ENCODE measurements at regions not wholly inside any gene's neighbourhood (a gene's known extent, or its start where the extent isn't known, plus 50 kb on each side); places are given as distances from the start of the nearest gene placed in this dataset.
"Not testable (repeated sequence)": the region's sequence is repeated elsewhere in the genome, so short reads cannot be mapped to it uniquely, and the experiment has no call there.

DNA sequence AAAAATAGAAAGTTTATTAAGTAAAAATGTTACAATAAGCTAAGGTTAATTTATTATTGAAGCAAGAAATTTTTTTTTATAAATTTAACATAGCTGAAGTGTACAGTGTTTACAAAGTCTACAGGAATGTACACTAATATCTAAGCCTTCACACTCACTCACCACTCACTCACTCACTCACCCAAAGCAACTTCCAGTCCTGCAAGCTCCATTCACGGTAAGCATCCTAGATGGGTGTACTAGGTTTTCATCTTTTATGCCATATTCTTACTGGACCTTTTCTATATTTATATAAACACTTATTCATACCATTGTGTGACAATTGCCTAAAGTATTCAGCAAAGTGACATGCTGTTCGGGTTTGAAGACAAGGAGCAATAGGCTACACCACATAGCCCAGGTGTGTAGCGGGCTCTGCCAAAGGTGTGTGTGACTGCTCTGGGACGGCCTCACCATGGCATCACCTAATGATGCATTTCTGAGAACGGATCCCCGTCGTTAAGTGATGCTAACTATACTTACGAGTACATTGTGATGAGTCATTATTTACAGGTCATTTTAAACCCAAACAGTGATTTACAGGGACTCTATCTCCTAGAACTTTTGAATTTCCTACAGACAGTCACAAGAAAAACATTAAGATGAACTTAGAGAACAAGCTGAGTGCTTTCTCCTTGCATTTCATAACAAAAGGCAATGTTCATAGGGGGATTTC, 76.3 kb upstream of the ID2 start:
- Histone ChIP-seq H3K27me3 (ENCODE audit: control insufficient read depth, insufficient read depth, low read length) (peaks cover 6% of the 10 kb centered on the region; the same call in 1 of the 2 replicates), H3K4me3 (ENCODE audit: insufficient read depth, low read depth, low read length) (no peak overlapping the region), H3K36me3 (replicated peaks; ENCODE audit: control insufficient read depth, insufficient read depth, low read length) (no peaks in the 10 kb centered on the region)
- DNase-seq: no peak

DNA sequence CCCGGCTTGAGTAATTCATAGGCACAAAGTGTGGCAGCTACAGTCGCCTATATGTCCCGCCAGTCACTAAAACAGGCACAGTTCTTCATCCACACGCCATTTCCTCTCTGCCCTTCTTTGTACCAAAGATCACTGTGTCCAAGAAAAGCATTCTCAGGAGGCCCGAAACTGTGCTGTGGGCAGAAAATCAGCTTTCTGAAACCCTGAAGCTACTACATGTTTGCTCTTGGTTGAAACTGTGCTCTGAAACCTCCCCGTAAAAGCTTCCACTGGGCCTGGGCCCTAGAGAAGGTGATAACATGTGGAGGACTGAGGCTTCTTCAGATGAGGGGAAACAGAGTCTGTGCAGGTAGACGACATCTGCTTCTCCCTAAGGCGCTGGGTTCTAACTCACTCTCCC, 75.6 kb upstream of the ID2 start:
- DNase-seq: no peak
- Histone ChIP-seq H3K36me3 (replicated peaks; ENCODE audit: control insufficient read depth, insufficient read depth, low read length) (no peaks in the 10 kb centered on the region), H3K4me3 (ENCODE audit: insufficient read depth, low read depth, low read length) (no peak overlapping the region), H3K27me3 (ENCODE audit: control insufficient read depth, insufficient read depth, low read length) (peaks cover 6% of the 10 kb centered on the region; the same call in 1 of the 2 replicates)

DNA sequence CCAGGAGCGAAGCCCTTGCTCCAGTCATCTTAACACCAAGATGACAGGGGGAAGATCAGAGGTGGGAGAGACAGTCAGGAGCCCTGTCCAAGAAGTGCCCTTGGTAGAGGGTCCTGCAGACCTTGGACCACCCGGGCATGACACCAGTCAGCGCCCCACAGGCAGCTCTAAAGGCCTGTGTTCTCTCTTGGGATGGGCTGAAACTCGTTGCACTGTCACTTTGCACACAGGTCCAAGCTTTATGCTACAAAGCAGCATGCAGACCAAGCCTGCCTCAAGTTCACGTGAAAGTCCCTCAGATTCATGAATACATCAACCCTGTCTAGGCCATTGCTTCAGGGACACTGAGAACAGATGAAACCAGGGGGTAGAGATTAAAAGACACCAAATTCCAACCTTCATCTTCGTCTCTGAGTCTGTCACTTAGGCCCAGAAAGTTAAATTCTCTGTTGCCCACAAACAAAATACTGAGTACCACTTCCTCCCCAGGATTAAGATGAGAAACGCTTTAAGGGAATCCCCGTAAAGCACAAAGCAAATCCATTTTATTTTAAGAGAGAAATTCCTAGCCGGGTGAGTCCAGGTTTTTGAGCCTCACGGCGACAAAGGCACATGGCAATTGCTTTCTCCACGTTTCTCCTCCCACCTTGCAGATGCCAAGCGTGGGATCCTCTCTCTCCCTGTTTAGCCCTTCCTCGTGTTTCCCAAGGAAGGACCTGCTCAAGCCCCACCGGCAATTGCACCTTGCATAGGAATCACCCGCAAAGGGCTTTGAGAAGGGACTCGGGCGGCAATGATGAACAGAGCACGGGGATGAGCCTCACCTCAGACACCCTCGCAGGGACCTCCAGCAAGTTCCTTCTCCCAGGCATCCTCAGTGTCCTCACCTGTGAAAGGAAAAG, 75.0 kb upstream of the ID2 start:
- H3K27me3 ChIP-seq (ENCODE audit: control insufficient read depth, insufficient read depth, low read length): peaks cover 6% of the 10 kb centered on the region; the same call in 1 of the 2 replicates
- H3K4me3 ChIP-seq (ENCODE audit: insufficient read depth, low read depth, low read length): no peak overlapping the region
- no peak for DNase-seq
- H3K36me3 ChIP-seq (replicated peaks; ENCODE audit: control insufficient read depth, insufficient read depth, low read length): no peaks in the 10 kb centered on the region

DNA sequence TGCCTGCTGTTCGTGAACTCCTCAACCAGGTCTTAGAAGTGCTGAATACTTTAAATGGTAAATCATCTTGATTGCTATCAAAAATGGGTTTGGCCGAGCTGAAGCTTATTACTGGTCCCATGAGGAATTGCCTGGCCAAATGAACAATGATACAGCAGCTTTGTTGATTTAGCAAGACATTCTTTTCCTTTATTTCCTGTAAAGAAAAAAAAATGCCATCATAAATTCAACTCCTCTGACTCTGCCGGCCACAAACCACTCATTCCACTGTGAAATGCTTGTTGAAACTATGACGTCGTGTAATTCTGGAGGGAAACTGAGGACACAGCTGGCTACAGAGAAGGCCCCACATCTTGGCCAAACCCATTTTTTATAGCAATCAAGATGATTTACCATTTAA, 74.2 kb upstream of the ID2 start:
- Histone ChIP-seq H3K4me3 (ENCODE audit: insufficient read depth, low read depth, low read length) (no peak overlapping the region), H3K36me3 (replicated peaks; ENCODE audit: control insufficient read depth, insufficient read depth, low read length) (no peaks in the 10 kb centered on the region), H3K27me3 (ENCODE audit: control insufficient read depth, insufficient read depth, low read length) (peaks cover 6% of the 10 kb centered on the region; the same call in 1 of the 2 replicates)
- DNase-seq: no peak

DNA sequence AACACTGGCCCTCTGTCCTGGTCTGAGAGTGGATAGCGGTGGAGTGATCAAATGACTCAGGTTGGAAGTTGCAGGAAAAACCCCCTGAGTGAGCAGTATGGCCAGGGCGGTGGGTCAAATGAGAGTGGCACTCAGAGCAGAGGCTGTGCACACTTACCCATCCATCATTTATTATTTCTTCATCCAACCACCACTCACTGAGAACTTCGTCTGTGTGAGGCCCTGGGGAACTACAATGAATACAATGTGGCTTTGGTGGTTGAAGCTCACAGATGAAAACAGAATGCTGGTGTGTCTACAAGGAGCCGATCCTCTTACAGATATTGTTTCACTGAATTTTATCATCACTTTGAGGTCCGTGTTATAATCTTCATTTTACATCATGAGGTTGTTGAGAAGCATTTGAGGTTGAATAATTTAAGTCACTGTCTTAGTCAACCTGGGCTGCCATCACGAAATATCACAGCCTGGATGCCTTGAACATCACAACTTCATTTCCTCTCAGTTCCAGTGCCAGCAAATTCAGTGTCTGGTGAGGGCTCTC, 73.4 kb upstream of the ID2 start:
- no peak overlapping the region for H3K4me3 ChIP-seq (ENCODE audit: insufficient read depth, low read depth, low read length)
- H3K36me3 ChIP-seq (replicated peaks; ENCODE audit: control insufficient read depth, insufficient read depth, low read length): no peaks in the 10 kb centered on the region
- H3K27me3 ChIP-seq (ENCODE audit: control insufficient read depth, insufficient read depth, low read length): peaks cover 6% of the 10 kb centered on the region; the same call in 1 of the 2 replicates
- no peak for DNase-seq

DNA sequence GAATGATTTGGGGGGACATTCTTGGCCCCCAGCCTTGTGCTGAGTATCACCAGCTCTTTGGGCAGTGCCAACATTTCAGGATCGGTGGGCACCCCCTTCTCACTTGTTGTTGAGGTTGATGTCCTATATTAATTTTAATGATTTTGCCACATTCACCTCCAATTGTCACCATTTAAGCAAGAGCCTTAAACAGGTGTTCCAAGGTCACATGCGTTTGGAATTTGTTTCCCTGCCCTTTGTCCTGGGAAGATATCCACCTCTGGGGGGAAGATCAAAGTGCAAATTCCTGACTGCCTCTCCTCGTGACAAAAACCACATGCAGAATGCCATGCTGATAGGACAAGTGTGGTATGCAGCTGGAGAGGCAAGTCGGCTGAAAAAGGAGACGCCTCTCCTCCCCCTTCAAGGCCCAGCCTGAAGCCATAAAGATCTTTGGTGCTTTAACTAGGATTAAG, 72.5 kb upstream of the ID2 start:
- peaks cover 6% of the 10 kb centered on the region; the same call in 1 of the 2 replicates for H3K27me3 ChIP-seq (ENCODE audit: control insufficient read depth, insufficient read depth, low read length)
- no peak for DNase-seq
- H3K4me3 ChIP-seq (ENCODE audit: insufficient read depth, low read depth, low read length): no peak overlapping the region
- H3K36me3 ChIP-seq (replicated peaks; ENCODE audit: control insufficient read depth, insufficient read depth, low read length): no peaks in the 10 kb centered on the region

DNA sequence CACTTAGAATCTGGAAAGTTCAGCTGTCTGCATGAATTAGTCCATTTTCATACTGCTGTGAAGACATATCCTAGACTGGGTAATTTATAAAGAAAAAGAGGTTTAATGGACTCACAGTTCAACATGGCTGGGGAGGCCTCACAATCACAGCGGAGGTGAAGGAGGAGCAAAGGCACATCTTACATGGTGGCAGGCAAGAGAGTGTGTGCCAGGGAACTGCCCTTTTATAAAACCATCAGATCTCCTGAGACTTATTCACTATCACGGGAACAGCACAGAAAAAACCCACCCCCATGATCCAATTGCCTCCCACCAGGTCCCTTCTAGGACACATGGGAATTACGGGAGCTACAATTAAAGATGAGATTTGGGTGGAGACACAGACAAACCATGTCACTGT, 71.1 kb upstream of the ID2 start:
- not testable (repeated sequence) for H3K27me3 ChIP-seq (ENCODE audit: control insufficient read depth, insufficient read depth, low read length); DNase-seq; H3K4me3 ChIP-seq (ENCODE audit: insufficient read depth, low read depth, low read length); H3K36me3 ChIP-seq (replicated peaks; ENCODE audit: control insufficient read depth, insufficient read depth, low read length)

DNA sequence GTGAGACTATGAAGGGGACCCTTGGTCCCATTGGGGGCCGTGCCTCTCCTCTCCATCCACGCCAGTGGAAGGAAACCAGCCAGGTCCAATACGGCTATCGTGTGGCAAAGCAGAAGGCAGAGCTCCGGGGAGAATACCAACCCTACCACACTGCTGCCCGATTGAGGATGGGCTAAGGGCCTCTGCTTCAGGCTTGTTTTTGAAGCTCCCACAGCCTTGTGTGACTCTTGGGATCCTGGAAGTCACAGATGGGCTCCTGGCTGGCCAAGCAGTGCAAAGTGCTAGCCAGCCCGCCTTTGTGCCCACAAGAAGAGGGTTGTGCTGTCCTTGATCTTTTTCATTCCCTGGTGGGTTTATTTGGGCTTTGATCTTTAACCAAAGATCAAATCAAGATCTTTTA, 70.6 kb upstream of the ID2 start:
- Histone ChIP-seq H3K36me3 (replicated peaks; ENCODE audit: control insufficient read depth, insufficient read depth, low read length) (no peaks in the 10 kb centered on the region), H3K4me3 (ENCODE audit: insufficient read depth, low read depth, low read length) (no peak overlapping the region), H3K27me3 (ENCODE audit: control insufficient read depth, insufficient read depth, low read length) (peaks cover 6% of the 10 kb centered on the region; the same call in 1 of the 2 replicates)
- no peak for DNase-seq

DNA sequence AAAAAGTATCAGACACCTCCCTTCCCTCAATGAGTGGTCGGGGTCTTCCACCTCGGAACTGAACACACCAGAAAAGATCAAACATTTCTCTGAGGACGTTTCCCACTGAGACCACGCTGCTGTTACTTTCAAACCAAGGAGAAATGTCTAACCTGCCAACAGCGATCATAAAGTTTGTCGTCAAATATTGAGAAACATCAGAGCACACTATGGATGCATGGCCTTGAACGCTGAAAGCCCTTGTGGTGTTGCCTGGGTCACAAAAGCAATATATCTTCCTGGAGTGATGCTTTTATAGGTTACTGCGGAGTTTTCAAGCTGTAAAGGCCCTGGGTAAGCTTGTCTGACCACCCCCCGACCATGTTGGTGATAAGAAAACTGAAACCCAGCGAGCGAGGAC, 70.2 kb upstream of the ID2 start:
- peaks cover 4% of the 10 kb centered on the region; the same call in 1 of the 2 replicates for H3K27me3 ChIP-seq (ENCODE audit: control insufficient read depth, insufficient read depth, low read length)
- H3K4me3 ChIP-seq (ENCODE audit: insufficient read depth, low read depth, low read length): no peak overlapping the region
- no peaks in the 10 kb centered on the region for H3K36me3 ChIP-seq (replicated peaks; ENCODE audit: control insufficient read depth, insufficient read depth, low read length)
- no peak for DNase-seq

DNA sequence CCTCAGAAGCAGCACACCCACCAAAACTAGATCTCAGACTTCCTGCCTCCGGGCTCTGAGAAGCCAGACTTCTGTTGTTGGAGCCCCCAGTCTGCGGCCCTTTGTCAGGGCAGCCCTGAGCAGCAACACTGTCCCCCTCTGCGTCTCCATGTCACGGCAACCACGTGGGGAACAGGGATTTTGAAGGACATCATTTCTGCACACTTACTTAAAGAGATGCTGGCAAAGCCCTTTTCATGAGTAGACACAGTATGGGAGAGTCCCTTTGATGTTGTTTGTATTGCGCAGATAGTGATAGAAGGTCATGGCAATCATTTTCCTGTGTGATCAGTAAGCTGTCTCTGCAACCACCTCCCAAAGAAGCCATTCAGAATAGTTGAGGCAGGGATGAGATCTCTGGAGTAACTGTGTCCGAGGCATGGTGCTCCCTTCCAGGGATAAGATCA, 69.1 kb upstream of the ID2 start:
- H3K27me3 ChIP-seq (ENCODE audit: control insufficient read depth, insufficient read depth, low read length): no peaks in the 10 kb centered on the region; the same call in 1 of the 2 replicates
- no peak overlapping the region for H3K4me3 ChIP-seq (ENCODE audit: insufficient read depth, low read depth, low read length)
- H3K36me3 ChIP-seq (replicated peaks; ENCODE audit: control insufficient read depth, insufficient read depth, low read length): no peaks in the 10 kb centered on the region
- no peak for DNase-seq

DNA sequence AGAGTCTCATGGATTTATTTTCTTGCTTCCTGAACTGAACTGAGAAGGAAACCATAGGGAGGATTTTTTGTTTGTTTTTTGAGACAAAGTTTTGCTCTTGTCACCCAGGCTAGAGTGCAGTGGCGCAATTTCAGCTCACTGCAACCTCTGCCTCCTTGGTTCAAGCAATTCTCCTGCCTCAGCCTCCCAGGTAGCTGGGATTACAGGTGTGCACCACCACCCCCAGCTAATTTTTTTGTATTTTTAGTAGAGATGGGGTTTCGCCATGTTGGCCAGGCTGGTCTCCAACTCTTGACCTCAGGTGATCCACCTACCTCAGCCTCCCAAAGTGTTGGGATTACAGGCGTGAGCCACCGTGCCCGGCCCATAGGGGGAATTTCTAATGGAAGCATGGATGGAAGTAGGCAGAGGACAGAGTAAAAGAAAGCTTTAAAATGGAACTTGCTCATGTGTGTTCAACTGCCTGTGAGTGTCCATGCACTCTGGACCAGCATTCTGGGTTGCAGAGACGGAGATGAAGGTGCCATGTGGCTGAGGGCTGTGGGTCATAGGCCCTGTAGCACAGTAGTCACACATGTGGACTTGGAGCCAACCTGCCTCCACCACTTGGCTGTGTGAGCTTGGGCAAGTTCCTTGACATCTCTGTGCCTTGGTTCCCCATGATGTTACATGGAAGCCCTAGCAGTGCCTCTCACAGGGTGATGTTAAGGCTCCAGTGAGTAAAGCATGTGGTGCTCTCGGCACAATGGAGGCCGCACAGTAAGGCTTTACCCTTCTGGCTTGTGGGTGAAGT, 68.5 kb upstream of the ID2 start:
- H3K27me3 ChIP-seq (ENCODE audit: control insufficient read depth, insufficient read depth, low read length); H3K4me3 ChIP-seq (ENCODE audit: insufficient read depth, low read depth, low read length); H3K36me3 ChIP-seq (replicated peaks; ENCODE audit: control insufficient read depth, insufficient read depth, low read length); DNase-seq: not testable (repeated sequence)

DNA sequence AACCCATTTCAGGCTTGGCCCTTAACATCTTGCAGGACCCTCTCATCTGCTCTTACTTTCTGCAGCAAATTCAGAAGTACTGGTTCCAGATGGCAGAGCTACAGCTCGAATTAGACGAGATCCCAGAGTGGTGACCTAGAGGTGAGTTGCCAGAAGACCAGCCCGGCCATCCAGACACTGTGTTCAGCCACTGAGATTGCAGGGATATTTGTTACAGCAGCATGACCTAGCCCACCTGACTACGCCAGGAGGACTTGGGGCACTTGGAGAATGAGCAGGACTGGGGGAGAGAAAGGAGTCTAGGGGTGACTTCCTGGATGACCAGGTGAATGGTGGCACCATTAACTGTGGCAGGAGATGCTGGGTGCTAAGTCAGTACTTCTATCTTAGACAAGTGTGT, 67.2 kb upstream of the ID2 start:
- Histone ChIP-seq H3K36me3 (replicated peaks; ENCODE audit: control insufficient read depth, insufficient read depth, low read length) (no peaks in the 10 kb centered on the region), H3K4me3 (ENCODE audit: insufficient read depth, low read depth, low read length) (no peak overlapping the region), H3K27me3 (ENCODE audit: control insufficient read depth, insufficient read depth, low read length) (no peaks in the 10 kb centered on the region; the same call in 1 of the 2 replicates)
- DNase-seq: no peak

DNA sequence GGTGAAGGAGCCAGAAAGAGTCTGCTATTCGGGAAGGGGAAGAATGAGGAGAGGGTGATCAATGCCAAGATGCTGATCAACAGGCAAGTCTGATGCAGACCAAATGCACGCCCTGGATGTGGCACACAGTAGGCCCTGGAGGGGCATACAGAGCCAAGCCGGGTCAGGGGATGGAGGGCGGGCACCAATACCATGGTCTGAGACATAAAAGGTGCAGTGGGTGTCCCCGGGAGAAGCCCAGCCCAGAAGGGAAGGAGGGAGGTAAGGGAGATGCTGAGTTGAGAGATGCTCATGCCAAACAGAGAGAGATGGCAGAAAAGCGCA, 66.6 kb upstream of the ID2 start:
- no peak for DNase-seq
- Histone ChIP-seq H3K36me3 (replicated peaks; ENCODE audit: control insufficient read depth, insufficient read depth, low read length) (no peaks in the 10 kb centered on the region), H3K4me3 (ENCODE audit: insufficient read depth, low read depth, low read length) (no peak overlapping the region), H3K27me3 (ENCODE audit: control insufficient read depth, insufficient read depth, low read length) (no peaks in the 10 kb centered on the region; the same call in 1 of the 2 replicates)

DNA sequence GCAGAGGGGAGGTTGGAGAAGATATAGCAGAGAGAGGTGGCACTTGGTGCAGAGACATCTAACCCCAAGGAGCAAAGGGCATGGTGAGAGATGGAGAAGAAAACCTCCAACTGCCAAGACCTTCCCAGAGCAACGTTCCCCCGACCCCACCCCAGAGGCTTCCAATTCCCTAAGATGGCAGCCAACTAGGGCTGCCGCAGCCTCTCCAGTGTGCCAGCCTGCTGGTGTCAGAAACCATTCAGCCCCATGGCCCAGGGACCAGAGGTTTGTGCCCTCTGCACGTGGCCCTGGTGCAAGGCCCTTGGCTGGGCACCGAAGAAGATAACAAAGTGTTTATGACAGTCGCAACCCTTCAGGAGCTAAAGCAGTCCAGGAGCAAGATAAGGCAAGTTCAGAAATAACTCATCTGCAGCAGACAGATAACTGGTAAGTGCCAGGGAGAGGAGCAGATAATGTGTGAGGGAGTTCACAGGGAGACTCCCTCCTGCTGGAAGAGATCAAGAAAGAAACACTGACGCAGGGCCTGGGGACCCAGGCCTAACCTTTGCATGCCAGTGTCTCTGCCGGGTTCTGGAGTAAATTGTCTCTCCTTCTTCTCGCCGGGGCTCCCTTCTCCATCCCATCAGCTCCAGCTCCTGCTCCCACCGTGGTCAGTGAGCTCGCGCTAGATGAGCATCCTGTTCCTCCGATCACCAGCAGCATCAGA, 66.1 kb upstream of the ID2 start:
- H3K4me3 ChIP-seq (ENCODE audit: insufficient read depth, low read depth, low read length): no peak overlapping the region
- no peaks in the 10 kb centered on the region; the same call in 1 of the 2 replicates for H3K27me3 ChIP-seq (ENCODE audit: control insufficient read depth, insufficient read depth, low read length)
- no peaks in the 10 kb centered on the region for H3K36me3 ChIP-seq (replicated peaks; ENCODE audit: control insufficient read depth, insufficient read depth, low read length)
- no peak for DNase-seq
